H9 (cell line): ENCODE measurements at regions not wholly inside any gene's neighbourhood (a gene's known extent, or its start where the extent isn't known, plus 50 kb on each side); places are given as distances from the start of the nearest gene placed in this dataset.

Experiments
- DNase-seq: peaks from one replicate; pipeline ENCODE4 v3.0.0-alpha.2; 2017
- H2AFZ ChIP-seq: one replicate; pipeline ENCODE4 v1.6.1; 2013; ENCODE audit warnings: mild to moderate bottlenecking, low read length, control low read depth, moderate library complexity
- H2AK5ac ChIP-seq: 2 replicates; pipeline ENCODE4 v1.6.1; 2013; ENCODE audit warnings: low read length, control low read depth, mixed read lengths; ENCODE audit not compliant: insufficient read length
- H2BK120ac ChIP-seq: one replicate; pipeline ENCODE4 v1.6.1; 2013; ENCODE audit warnings: low read depth, mild to moderate bottlenecking, low read length, control low read depth, inconsistent platforms; ENCODE audit not compliant: poor library complexity, severe bottlenecking
- H2BK12ac ChIP-seq: 2 replicates; pipeline ENCODE4 v1.6.1; 2013; ENCODE audit warnings: low read length, control low read depth, mixed read lengths, low read depth; ENCODE audit not compliant: insufficient read length
- H2BK15ac ChIP-seq: 2 replicates; pipeline ENCODE4 v1.6.1; 2013; ENCODE audit warnings: low read depth, low read length, control low read depth
- H2BK20ac ChIP-seq: one replicate; pipeline ENCODE4 v1.6.1; 2013; ENCODE audit warnings: low read depth, mild to moderate bottlenecking, low read length, control low read depth, inconsistent platforms; ENCODE audit not compliant: poor library complexity, severe bottlenecking
- H2BK5ac ChIP-seq: 2 replicates; pipeline ENCODE4 v1.6.1; 2013; ENCODE audit warnings: low read length, control low read depth, mixed read lengths; ENCODE audit not compliant: insufficient read length
- H3K14ac ChIP-seq: 2 replicates; pipeline ENCODE4 v1.6.1; 2013; ENCODE audit warnings: low read length, control low read depth; ENCODE audit not compliant: insufficient read depth
- H3K18ac ChIP-seq: 2 replicates; pipeline ENCODE4 v1.6.1; 2013; ENCODE audit warnings: low read depth, mild to moderate bottlenecking, mixed read lengths, low read length, control low read depth; ENCODE audit not compliant: insufficient read length
- H3K23ac ChIP-seq: 2 replicates; pipeline ENCODE4 v1.6.1; 2013; ENCODE audit warnings: low read length, control low read depth, mixed read lengths, low read depth; ENCODE audit not compliant: insufficient read length
- H3K23me2 ChIP-seq: 2 replicates; pipeline ENCODE4 v1.6.1; 2013; ENCODE audit warnings: low read depth, mild to moderate bottlenecking, mixed read lengths, low read length, control low read depth; ENCODE audit not compliant: insufficient read length, poor library complexity, severe bottlenecking
- H3K27ac ChIP-seq: 2 replicates; pipeline ENCODE4 v1.5.1; 2013; ENCODE audit warnings: low read length, control low read depth, mixed read lengths, low read depth; ENCODE audit not compliant: insufficient read length
- H3K27me3 ChIP-seq: 2 replicates; pipeline ENCODE4 v1.6.1; 2013; ENCODE audit warnings: low read length, control low read depth, inconsistent platforms; ENCODE audit not compliant: insufficient read depth
- H3K4ac ChIP-seq: 2 replicates; pipeline ENCODE4 v1.6.1; 2013; ENCODE audit warnings: low read depth, mild to moderate bottlenecking, control low read depth, inconsistent platforms, low read length, moderate library complexity
- H3K4me1 ChIP-seq: 2 replicates; pipeline ENCODE4 v1.6.1; 2013; ENCODE audit warnings: low read length, control low read depth, inconsistent platforms; ENCODE audit not compliant: insufficient read depth
- H3K4me2 ChIP-seq: 2 replicates; pipeline ENCODE4 v1.6.1; 2013; ENCODE audit warnings: low read length, control low read depth, mixed read lengths; ENCODE audit not compliant: insufficient read length, insufficient read depth
- H3K56ac ChIP-seq: 2 replicates; pipeline ENCODE4 v1.6.1; 2013; ENCODE audit warnings: low read depth, mild to moderate bottlenecking, mixed read lengths, low read length, control low read depth; ENCODE audit not compliant: insufficient read length
- H3K79me1 ChIP-seq: 2 replicates; pipeline ENCODE4 v1.6.1; 2013; ENCODE audit warnings: low read depth, mild to moderate bottlenecking, moderate library complexity, low read length, control low read depth, inconsistent platforms; ENCODE audit not compliant: insufficient read depth, poor library complexity, severe bottlenecking
- H3K79me2 ChIP-seq: 2 replicates; pipeline ENCODE4 v1.6.1; 2013; ENCODE audit warnings: low read length, control low read depth, inconsistent platforms; ENCODE audit not compliant: insufficient read depth
- H3K9ac ChIP-seq: 2 replicates; pipeline ENCODE4 v1.6.1; 2013; ENCODE audit warnings: low read length, control low read depth, mixed read lengths; ENCODE audit not compliant: insufficient read length; ENCODE audit errors: extremely low read depth
- H3K9me3 ChIP-seq: one replicate; pipeline ENCODE4 v1.6.1; 2013; ENCODE audit warnings: low read depth, low read length, inconsistent platforms; ENCODE audit not compliant: control insufficient read depth
- H3T11ph ChIP-seq: one replicate; pipeline ENCODE4 v1.6.1; 2013; ENCODE audit warnings: mild to moderate bottlenecking, low read length, control low read depth, inconsistent platforms
- H4K20me1 ChIP-seq: one replicate; pipeline ENCODE4 v1.6.1; 2013; ENCODE audit not compliant: control insufficient read depth, insufficient read length, insufficient read depth
- H4K5ac ChIP-seq: 2 replicates; pipeline ENCODE4 v1.6.1; 2013; ENCODE audit warnings: low read depth, mild to moderate bottlenecking, mixed read lengths, low read length, control low read depth; ENCODE audit not compliant: insufficient read length
- H4K8ac ChIP-seq: replicated peaks from 2 replicates; pipeline ENCODE4 v1.6.1; 2013; ENCODE audit warnings: low read length, control low read depth, mixed read lengths, low read depth; ENCODE audit not compliant: insufficient read length
- H4K91ac ChIP-seq: 2 replicates; pipeline ENCODE4 v1.6.1; 2013; ENCODE audit warnings: low read depth, mild to moderate bottlenecking, moderate library complexity, mixed read lengths, low read length, control low read depth; ENCODE audit not compliant: insufficient read length
- H3K27ac Mint-ChIP-seq, 3 experiments: 2 replicates in 2 of 3; 3 replicates in 1 of 3; pipeline ENCODE4 v1.8.0; 2020 to 2021; ENCODE audit warnings: mixed read lengths in 3 of 3, mild to moderate bottlenecking in 1 of 3, moderate library complexity in 1 of 3
- H3K27me3 Mint-ChIP-seq: 2 replicates; pipeline ENCODE4 v1.8.0; 2021; ENCODE audit warnings: low read depth, mild to moderate bottlenecking, moderate library complexity, mixed read lengths
- H3K36me3 Mint-ChIP-seq, 3 experiments: 2 replicates in 2 of 3; 3 replicates in 1 of 3; pipeline ENCODE4 v1.8.0; 2020 to 2021; ENCODE audit warnings: low read depth in 3 of 3, mixed read lengths in 3 of 3; ENCODE audit not compliant: insufficient read depth in 1 of 3
- H3K4me1 Mint-ChIP-seq, 2 experiments: 2 replicates each; pipeline ENCODE4 v1.8.0; 2020; ENCODE audit warnings: mixed read lengths in 2 of 2
- H3K4me3 Mint-ChIP-seq, 2 experiments: 2 replicates in 1 of 2; 3 replicates in 1 of 2; pipeline ENCODE4 v1.8.0; 2020 to 2021; ENCODE audit warnings: mild to moderate bottlenecking in 2 of 2, mixed read lengths in 2 of 2, moderate library complexity in 1 of 2
- H3K9me3 Mint-ChIP-seq, 2 experiments: 2 replicates in 1 of 2; 3 replicates in 1 of 2; pipeline ENCODE4 v1.8.0; 2020; ENCODE audit warnings: mild to moderate bottlenecking in 2 of 2, mixed read lengths in 2 of 2, moderate library complexity in 1 of 2
- CTCF ChIP-seq: fragments of 200-600 bp; sonication (generic); conservative IDR thresholded peaks from 3 replicates; pipeline ENCODE4 v1.8.0; 2021; ENCODE audit warnings: antibody characterized with exemption, mild to moderate bottlenecking

GRCh38 chr16:7027401-7027800 lies 305.2 kb upstream of the RBFOX1 start:
- no peak overlapping the region for H3K4me2 ChIP-seq
- H4K20me1 ChIP-seq, result no peaks in the 10 kb centered on the region
- H2BK120ac ChIP-seq, result no peak overlapping the region
- H2BK15ac ChIP-seq, result no peak overlapping the region
- no peaks in the 10 kb centered on the region; a peak in 1 of 5 replicates for H3K9me3 Mint-ChIP-seq
- H3K18ac ChIP-seq, result no peak overlapping the region
- no peak overlapping the region for H3K23ac ChIP-seq
- no peaks in the 10 kb centered on the region; a peak in 1 of 7 replicates for H3K36me3 Mint-ChIP-seq
- H4K91ac ChIP-seq, result no peak overlapping the region
- no peaks in the 10 kb centered on the region for H3K9me3 ChIP-seq
- peaks cover 21 to 22% of the 10 kb centered on the region in 2 experiments for H3K4me1 Mint-ChIP-seq
- H3K4me1 ChIP-seq, result no peaks in the 10 kb centered on the region
- no peak overlapping the region for H3K9ac ChIP-seq
- no peak overlapping the region for H2AK5ac ChIP-seq
- no peak overlapping the region for H3K14ac ChIP-seq
- no peak overlapping the region for H3T11ph ChIP-seq
- no peaks in the 10 kb centered on the region for H3K27me3 ChIP-seq
- H3K79me2 ChIP-seq, result no peaks in the 10 kb centered on the region
- no peak overlapping the region for H3K4ac ChIP-seq
- H2AFZ ChIP-seq, result no peak overlapping the region
- H3K27ac ChIP-seq, result no peak overlapping the region
- no peak overlapping the region for H2BK12ac ChIP-seq
- H2BK20ac ChIP-seq, result no peak overlapping the region
- H3K23me2 ChIP-seq, result no peaks in the 10 kb centered on the region
- TF ChIP-seq CTCF, result no peak
- no peak overlapping the region for H4K8ac ChIP-seq
- H3K56ac ChIP-seq, result no peak overlapping the region
- H4K5ac ChIP-seq, result no peak overlapping the region
- no peak for DNase-seq
- H3K27me3 Mint-ChIP-seq, result no peaks in the 10 kb centered on the region; the same call in 1 of the 2 replicates
- no peaks in the 10 kb centered on the region for H3K79me1 ChIP-seq
- H2BK5ac ChIP-seq, result no peak overlapping the region
- H3K4me3 Mint-ChIP-seq, result no peak overlapping the region
- peak overlapping the region in 1 of 3 experiments; percentile 78; a peak in 1 of 7 replicates for H3K27ac Mint-ChIP-seq
